A673 (cell line): ENCODE measurements at regions not wholly inside any gene's neighbourhood (a gene's known extent, or its start where the extent isn't known, plus 50 kb on each side); places are given as distances from the start of the nearest gene placed in this dataset.

Experiments used
- EZH2 ChIP-seq: fragments of 200-600 bp; sonication (generic); IDR thresholded peaks from 2 replicates; pipeline ENCODE4 v1.6.1; 2017; ENCODE audit warnings: borderline replicate concordance, low read depth, mild to moderate bottlenecking, mixed read lengths, antibody characterized with exemption, low read length; ENCODE audit not compliant: poor library complexity, severe bottlenecking
- TF ChIP-seq, protein P1 (sequence below): fragments of 300-800, 200-600 bp; sonication (generic); conservative IDR thresholded peaks from 2 replicates; pipeline ENCODE4 v1.5.1; 2017; ENCODE audit warnings: low read depth, mild to moderate bottlenecking, antibody characterized with exemption, low read length, moderate library complexity, mixed read lengths

DNA sequence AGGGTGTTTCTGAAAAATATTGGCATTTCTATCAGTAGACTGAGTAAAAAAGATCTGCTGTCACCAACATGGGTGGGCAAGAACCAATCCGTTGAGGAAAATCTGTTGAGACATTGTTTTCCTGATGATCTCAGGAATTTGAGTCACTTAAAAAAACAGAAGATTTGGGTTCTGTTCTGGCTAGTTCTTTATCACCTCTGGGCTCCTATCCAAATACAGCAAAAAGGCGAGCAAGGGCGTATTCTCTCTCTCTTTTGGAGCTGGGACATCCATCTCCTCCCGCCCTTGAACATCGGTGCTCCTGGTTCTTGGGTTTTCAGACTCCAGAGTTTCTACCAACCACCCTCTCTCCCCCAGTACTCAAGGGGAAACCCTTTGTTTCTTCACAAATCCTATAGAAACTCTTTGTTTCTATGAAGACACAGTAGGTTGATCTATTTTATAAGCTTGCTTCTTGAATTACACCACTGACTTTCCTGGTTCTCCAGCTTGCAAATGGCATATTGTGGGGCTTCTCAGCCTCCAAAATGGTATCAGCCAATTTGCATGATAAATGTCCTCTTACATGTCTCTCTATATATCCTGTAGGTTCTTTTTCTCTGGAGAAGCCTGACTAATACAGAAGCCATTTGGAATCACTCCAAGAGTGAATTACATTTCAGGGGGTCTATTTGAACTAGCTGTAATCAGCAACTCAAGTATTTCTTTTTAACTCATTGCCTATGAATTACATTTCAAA is 263.9 kb upstream of the TMTC1 start:
- TF ChIP-seq, protein P1, sequence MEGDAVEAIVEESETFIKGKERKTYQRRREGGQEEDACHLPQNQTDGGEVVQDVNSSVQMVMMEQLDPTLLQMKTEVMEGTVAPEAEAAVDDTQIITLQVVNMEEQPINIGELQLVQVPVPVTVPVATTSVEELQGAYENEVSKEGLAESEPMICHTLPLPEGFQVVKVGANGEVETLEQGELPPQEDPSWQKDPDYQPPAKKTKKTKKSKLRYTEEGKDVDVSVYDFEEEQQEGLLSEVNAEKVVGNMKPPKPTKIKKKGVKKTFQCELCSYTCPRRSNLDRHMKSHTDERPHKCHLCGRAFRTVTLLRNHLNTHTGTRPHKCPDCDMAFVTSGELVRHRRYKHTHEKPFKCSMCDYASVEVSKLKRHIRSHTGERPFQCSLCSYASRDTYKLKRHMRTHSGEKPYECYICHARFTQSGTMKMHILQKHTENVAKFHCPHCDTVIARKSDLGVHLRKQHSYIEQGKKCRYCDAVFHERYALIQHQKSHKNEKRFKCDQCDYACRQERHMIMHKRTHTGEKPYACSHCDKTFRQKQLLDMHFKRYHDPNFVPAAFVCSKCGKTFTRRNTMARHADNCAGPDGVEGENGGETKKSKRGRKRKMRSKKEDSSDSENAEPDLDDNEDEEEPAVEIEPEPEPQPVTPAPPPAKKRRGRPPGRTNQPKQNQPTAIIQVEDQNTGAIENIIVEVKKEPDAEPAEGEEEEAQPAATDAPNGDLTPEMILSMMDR: no peak
- TF ChIP-seq EZH2: no peak
